CD4-positive, alpha-beta memory T cell (primary cell): ENCODE measurements at regions not wholly inside any gene's neighbourhood (a gene's known extent, or its start where the extent isn't known, plus 50 kb on each side); places are given as distances from the start of the nearest gene placed in this dataset.

Experiments used
- CTCF ChIA-PET: fragments of 350-600 bp; sonication (Branson Sonifier 250); formaldehyde crosslinking; loops from one replicate; lab custom pipeline; 2021; ENCODE audit warnings: inconsistent platforms; ENCODE audit not compliant: partially characterized antibody; lab: Charles Lee
- POLR2A ChIA-PET: fragments of 350-600 bp; sonication (Branson Sonifier 250); formaldehyde crosslinking; loops from one replicate; lab custom pipeline; 2021; ENCODE audit not compliant: partially characterized antibody; lab: Charles Lee
- DNase-seq, 5 donors: peaks; one replicate each; pipeline versions ENCODE4 v3.0.0 to v3.0.0-alpha.2; 2020 to 2022; ENCODE audit warnings: mixed read lengths in 1 of 5
- H3K27ac ChIP-seq: one replicate; pipeline ENCODE4 v1.7.0; 2013; ENCODE audit warnings: low read depth, low read length
- H3K27me3 ChIP-seq: 2 replicates; pipeline ENCODE4 v1.7.0; 2013; ENCODE audit warnings: mild to moderate bottlenecking, low read length, moderate library complexity; ENCODE audit not compliant: insufficient read depth
- H3K36me3 ChIP-seq: 2 replicates; pipeline ENCODE4 v1.7.0; 2013; ENCODE audit warnings: mild to moderate bottlenecking, low read length, moderate library complexity; ENCODE audit not compliant: insufficient read depth
- H3K4me1 ChIP-seq: 2 replicates; pipeline ENCODE4 v1.7.0; 2013; ENCODE audit warnings: mild to moderate bottlenecking, low read length, moderate library complexity; ENCODE audit not compliant: insufficient read depth
- H3K4me3 ChIP-seq, 2 donors: one replicate each; pipeline ENCODE4 v1.7.0; 2013; ENCODE audit warnings: low read length in 2 of 2, mild to moderate bottlenecking in 1 of 2
- H3K9me3 ChIP-seq, 2 donors: one replicate each; pipeline ENCODE4 v1.7.0; 2013; ENCODE audit warnings: low read length in 2 of 2, control low read depth in 1 of 2; ENCODE audit not compliant: control insufficient read depth in 1 of 2
- H3K27ac Mint-ChIP-seq, 7 donors: one replicate each; pipeline ENCODE4 v1.8.0; 2020 to 2021; ENCODE audit warnings: mixed read lengths in 7 of 7, mild to moderate bottlenecking in 6 of 7, inconsistent platforms in 3 of 7, moderate library complexity in 3 of 7
- H3K27me3 Mint-ChIP-seq, 2 donors: one replicate each; pipeline ENCODE4 v1.8.0; 2020 to 2021; ENCODE audit warnings: mixed read lengths in 2 of 2
- H3K36me3 Mint-ChIP-seq, 2 donors: one replicate each; pipeline ENCODE4 v1.8.0; 2020 to 2021; ENCODE audit warnings: mixed read lengths in 2 of 2, inconsistent platforms in 1 of 2, mild to moderate bottlenecking in 1 of 2
- H3K4me1 Mint-ChIP-seq, 4 donors: one replicate each; pipeline ENCODE4 v1.8.0; 2020 to 2021; ENCODE audit warnings: mixed read lengths in 4 of 4, mild to moderate bottlenecking in 1 of 4
- H3K4me3 Mint-ChIP-seq, 8 donors: one replicate each; pipeline ENCODE4 v1.8.0; 2020 to 2021; ENCODE audit warnings: mixed read lengths in 8 of 8, mild to moderate bottlenecking in 7 of 8, moderate library complexity in 6 of 8, inconsistent platforms in 3 of 8
- H3K9me3 Mint-ChIP-seq, 8 donors: one replicate each; pipeline ENCODE4 v1.8.0; 2020 to 2021; ENCODE audit warnings: mixed read lengths in 8 of 8, mild to moderate bottlenecking in 5 of 8, inconsistent platforms in 3 of 8, moderate library complexity in 1 of 8
- intact Hi-C: fragments of 100-400 bp; cut with micrococcal nuclease; formaldehyde crosslinking; loops from one replicate; pipeline ENCODE4 v1.15.1; 2023

DNA sequence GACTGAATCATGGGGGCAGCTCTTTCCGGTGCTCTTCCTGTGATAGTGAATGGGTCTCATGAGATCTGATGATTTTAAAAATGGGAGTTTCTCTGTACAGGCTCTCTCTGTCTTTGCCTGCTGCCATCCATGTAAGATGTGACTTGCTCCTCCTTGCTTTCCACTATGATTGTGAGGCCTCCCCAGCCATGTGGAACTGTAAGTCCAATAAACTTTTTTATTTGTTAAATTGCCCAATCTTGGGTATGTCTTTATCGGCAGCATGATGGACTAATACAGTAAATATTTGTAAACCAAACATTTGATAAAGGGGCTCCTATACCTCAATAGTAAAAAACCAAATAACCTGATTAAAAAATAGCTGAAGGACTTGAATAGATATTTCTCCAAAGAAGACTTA is 77.3 kb downstream of the INSIG2 start:
- H3K4me3 ChIP-seq, result no peak overlapping the region
- Mint-ChIP-seq H3K27ac (no peak overlapping the region), H3K4me1 (peaks cover 5 to 9% (median 7%) of the 10 kb centered on the region in 4 donors), H3K9me3 (peaks cover 0 to 9% (median 2%) of the 10 kb centered on the region in 8 donors), H3K27me3 (peaks cover under 1 to 8% of the 10 kb centered on the region in 2 donors), H3K36me3 (peaks cover 0 to 3% of the 10 kb centered on the region in 2 donors), H3K4me3 (no peak overlapping the region)
- ChIA-PET POLR2A (no interaction called here), CTCF (interaction anchor here (1.0 to 1.7 kb wide), 3 partner anchors 8 to 11 kb away, joined by 3 to 4 read pairs (median 3); no protein-coding TSS in a partner anchor)
- H3K4me1 ChIP-seq, result peaks cover 20% of the 10 kb centered on the region
- no peak for DNase-seq
- H3K27me3 ChIP-seq, result no peaks in the 10 kb centered on the region
- H3K27ac ChIP-seq, result no peak overlapping the region
- intact Hi-C loops, result no loop called here
- H3K36me3 ChIP-seq, result no peaks in the 10 kb centered on the region
- H3K9me3 ChIP-seq, result no peaks in the 10 kb centered on the region
